GM04504 (cell line): ENCODE measurements at regions not wholly inside any gene's neighbourhood (a gene's known extent, or its start where the extent isn't known, plus 50 kb on each side); places are given as distances from the start of the nearest gene placed in this dataset.

Experiments
- DNase-seq: peaks from one replicate; pipeline ENCODE4 v3.0.0-alpha.2; 2012; ENCODE audit warnings: low read depth

DNA sequence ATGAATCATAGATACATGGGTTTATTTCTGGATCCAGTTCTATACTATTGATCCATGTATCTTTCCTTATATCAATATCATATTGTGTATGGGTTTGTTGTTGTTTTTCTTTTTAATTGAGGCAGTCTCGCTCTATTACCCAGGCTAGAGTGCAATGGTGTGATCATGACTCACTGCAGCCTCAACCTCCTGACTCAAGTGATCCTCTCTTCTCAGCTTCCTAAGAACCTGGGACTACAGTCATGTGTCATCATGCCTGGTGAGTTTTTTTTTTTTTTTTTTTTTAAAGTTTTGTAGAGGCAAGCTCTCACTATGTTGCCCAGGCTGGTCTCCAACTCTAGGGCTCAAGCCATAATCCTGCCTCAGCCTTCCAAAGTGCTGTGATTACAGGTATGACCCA is 1589.4 kb upstream of the TENM4 start:
- DNase-seq = no peak

DNA sequence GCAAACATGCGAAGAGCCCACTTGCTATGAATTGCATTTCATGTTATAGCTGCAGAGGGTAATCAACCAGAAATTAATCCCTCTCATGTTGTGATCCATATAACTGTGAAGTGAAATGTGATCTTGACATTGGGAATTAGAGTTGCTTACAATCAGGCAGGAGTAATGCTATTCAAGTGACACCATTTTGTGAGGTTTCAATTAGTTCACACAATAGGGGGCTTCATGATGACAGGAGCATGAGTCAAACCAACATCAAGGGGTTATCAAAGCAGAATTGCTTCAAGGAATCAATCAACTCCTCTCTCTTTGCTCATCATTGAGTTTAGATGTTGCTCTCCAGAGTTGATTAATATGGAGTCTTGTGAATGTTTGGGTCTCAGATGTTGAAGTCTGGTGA is 1585.2 kb upstream of the TENM4 start:
- DNase-seq = no peak

DNA sequence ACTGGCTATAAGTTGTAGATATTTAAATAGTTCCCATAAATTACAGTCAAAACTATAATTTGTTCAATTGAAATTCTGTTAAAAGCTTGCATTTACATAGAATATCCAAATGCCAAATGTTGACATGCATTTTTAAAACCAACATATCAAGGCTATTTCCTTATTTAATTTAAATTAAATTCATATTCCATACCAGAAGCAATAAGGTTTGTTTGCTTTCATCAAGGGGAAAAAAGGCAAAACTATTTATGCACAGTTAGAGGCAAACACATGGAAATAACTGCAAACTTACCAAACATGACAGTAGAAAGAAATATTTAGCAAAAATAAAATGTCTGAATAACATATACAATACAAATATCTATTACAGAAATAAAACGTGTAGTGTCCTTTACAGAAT is 1581.2 kb upstream of the TENM4 start:
- DNase-seq = no peak

DNA sequence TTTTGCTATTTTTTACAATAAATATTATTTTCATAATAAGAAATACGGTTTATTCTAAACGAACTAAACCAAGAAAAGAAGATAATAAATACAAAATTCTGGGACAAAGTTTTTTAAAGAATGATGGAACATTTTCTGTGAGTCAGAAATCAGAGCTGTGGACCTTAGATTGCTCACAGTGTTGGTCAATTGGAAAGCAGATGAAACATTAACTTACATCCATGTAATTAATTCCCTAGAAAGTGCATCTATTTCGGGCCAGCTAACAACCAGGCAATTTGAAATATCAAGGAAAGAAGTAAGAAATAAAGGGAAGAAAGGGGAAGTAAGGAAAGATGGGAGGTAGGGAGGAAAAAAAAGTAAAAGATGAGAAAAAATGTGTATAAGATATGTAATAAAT is 1569.8 kb upstream of the TENM4 start:
- no peak for DNase-seq

DNA sequence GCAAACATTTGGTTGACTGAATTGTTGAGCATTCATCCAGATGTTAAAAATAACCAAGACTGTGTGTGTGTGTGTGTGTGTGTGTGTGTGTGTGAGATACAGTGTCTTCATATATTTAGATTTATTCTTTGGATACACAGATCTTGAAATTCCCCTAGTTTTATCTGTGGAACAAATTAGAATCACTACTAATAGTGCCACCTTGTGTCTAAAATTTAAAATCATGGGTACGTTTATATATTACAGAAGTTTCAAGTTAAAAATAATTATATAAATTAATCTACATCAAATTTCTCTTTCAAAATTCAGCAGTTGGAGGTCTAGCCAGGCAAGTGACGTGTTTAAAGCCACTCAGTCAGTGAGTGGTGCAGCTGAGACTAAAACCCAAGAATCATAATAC is 1566.2 kb upstream of the TENM4 start:
- no peak for DNase-seq

DNA sequence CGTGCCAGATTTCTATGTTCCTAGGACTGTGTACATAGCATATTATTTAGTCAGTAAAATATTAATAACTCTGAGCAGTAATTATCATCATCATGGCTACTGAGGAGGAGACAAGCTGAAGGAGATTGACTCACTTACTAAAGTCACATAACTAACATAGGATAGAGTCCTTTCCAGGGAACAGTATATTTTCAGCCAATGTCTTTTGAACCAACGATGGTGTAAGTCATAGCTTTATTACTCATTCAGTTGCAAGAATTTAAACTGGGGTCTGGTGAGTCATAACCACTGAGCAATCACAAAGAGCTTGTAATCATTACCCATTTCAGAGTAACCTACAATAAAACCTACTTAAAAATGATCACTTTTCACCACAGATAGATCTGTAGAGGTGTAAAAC is 1564.8 kb upstream of the TENM4 start:
- peak; percentile 24 for DNase-seq

DNA sequence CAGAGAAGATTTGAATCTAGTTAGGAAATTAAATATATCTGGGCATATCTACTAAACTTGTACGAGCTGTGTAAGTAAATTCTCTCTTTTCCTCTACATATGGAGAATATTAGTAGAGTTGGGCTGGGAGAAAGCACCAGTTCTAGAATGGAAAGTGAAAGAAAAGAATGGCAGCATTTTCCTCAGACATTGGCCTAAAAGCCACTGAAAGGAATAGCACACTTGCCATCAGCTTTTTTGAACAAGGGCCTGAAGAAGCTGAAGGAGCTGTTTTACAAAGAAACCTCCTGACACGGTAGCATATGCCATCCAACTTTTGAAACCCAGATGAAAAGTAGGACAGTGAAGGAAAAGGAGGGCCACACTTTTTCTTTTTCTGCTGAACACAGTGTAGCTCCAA is 1563.7 kb upstream of the TENM4 start:
- no peak for DNase-seq

DNA sequence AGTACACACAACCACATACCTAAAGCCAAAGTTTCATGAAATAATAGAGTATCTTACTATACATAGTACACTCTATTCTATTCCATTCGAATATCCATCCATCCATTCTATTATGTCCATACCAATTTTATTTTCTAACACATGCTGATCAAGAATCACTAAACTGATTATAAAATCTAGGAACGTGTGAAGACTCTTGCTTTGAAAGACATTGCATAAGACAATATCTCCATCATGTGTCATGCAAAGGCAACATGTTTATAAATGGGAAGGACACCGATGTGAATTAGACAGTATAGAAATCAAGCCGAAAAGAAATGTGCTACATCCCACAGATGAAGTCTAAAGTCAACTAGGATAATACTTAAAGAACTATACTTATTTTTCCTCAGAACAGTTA is 1561.5 kb upstream of the TENM4 start:
- DNase-seq = no peak

DNA sequence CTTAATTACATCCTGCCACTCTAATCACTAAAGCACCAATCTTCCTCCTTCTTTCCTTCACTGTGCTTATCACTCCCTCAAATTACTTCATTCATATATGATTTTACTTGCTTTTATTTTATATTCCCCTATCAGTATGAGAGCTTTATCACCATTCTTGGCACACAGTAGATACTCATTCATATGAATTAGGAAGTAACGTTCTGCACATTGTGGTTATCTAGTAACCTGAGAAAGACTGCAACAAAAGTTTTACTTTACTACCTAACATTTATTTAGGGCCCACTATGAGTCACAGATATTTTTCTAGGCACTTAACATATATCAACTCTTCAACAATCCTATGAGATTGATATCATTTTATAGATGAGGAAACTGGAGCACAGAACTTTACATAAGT is 1559.9 kb upstream of the TENM4 start:
- no peak for DNase-seq

DNA sequence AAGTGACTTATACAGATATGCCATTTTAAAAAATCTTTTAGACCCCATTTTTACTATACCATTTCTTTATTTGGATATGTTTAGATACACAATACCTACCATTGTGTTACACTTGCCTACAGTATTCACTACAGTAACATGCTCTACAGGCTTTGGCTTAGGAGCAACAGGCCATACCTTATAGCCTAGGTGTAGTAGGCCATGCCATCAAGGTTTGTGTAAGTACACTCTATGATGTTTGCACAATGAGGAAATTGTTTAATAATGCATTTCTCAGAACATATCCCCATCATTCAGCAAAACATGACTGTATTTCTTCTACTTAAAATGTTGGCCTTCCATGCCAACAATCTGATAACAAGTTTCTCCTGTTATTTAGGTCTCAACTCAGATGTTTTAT is 1559.5 kb upstream of the TENM4 start:
- no peak for DNase-seq

DNA sequence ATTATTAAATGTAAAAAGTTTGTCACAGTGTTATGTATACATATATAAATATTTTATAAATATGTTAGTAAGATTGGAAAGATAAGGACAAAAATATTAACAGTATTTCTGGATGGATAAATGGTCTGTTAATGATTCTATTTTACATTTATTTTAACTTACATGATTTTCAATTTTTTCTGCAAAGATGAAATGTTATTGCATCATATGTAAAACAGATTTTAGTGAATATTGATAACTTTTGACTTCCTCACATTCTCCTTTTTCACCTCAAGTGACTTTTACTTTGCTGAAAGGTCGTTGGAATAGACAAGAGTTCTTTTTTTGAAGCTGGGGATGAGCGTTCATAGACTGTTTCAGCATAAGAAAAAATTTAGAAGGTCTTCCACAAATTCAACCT is 1554.7 kb upstream of the TENM4 start:
- no peak for DNase-seq

DNA sequence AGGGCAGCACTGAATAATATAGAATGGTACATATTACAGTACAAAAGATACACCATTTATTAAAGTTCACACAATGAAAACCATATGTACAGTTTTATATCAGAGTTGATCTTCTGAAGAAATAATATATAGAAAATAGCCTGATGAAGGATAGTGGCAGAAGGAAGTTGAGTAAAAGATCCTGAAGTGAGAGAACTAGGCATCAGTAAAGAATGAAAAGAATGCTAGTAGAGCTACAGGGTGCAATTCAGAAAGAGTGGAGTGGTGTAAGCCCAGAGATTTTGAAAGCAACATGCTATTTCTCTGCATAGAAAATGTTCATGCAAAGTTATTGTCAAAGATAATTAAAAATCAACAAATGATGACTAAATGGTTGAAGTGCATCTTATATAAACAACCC is 1552.7 kb upstream of the TENM4 start:
- DNase-seq = no peak

DNA sequence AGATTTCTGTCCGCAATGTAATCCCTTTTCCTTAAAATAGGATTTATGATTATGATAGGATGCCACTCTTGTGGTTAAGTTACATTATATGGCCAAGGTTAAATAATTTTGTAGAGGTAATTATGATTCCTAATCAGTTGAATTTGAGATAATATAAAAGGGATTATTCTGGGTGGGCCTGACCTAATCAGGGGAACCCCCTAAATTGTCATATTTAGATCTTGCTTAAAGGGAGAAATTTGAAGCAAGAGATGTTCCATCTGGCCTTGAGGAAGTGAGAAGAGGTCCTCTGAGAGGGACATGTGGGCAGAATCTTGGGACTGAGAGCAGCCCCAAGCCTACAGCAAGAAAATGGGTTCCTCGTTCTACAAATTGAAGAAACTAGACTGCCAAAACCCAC is 1550.1 kb upstream of the TENM4 start:
- no peak for DNase-seq

DNA sequence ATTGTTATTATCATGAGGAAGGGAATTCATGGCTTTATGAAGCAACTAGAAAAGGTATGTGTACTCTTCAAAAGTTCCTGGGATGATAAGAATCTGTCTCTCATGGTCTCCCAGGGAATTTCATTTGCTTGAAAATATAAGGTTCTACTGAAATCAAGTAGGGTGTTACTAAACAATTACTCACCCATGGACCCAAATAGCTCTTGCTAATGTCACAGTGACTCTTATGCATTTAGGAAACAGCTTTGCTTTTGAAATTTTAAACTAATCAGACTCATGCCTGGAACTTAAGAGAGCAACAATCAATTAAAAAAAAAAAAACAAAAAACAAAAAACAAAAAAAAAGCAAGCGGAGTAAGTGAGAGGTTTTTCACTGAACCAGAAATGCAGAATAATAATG is 1546.3 kb upstream of the TENM4 start:
- no peak for DNase-seq

DNA sequence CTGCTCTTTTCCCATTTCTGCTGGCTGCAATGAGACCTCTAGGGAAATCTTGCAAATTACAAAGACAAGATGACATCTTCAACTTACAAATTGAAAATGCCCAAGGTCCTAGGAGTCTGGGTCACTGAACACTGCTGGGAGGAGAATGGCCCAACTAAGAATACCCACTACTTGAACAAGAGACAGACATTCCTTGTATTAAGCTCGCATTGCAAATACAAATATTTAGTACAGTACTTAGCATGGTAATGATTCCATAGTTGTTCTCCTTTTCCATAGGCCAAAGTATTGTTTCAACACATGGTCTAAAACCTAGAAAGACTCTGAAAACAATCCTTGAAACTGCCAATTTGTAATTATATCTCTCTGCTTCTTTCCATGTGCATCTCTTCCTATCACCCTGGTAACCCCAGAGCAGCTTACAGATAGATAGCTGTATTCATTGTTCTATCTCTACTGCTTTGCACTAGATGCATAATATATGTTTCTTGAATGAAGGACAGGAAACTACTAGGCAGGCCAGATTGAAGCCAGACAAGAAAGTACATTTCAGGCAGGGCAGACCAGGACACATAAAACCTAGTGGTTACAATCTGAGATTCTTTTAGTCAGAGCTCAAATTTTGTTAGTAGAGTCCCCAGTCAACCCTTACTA is 1545.7 kb upstream of the TENM4 start:
- no peak for DNase-seq

DNA sequence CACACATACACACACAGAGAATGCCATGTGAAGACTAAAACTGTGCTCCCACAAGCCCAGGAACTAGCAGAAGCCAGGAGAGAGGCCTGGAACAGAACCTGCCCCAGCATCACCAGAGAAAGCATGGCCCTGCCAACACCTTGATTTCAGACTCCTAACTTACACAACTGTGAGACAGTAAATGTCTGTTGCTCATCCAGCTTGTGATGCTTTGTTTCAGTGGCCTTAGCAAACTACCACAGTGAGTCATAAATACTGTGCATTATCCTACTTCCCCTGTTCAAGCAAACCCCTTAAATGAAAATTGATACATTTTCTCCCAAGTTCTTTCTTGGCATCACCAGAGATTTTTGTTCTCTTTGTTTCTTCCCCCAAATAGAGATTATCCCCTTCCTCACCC is 1539.4 kb upstream of the TENM4 start:
- DNase-seq = no peak

DNA sequence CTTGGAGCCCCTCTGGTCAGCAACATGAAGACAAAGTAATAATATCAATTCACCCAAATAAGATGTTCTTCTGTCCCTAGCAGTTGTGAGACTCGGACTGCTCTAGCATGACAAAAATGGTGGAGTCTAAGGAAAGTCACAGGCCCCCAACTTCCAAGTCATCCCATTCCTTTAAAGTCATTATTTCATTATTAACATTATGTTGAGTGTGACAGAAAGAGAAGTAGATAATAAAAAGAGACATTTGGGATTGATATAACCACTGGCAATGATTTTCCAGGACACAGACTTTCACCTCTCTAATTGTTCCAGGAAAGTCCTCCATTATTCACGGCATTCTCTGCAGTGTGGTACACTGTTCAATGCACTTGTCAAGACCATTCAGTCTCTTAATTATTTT is 1533.0 kb upstream of the TENM4 start:
- no peak for DNase-seq

DNA sequence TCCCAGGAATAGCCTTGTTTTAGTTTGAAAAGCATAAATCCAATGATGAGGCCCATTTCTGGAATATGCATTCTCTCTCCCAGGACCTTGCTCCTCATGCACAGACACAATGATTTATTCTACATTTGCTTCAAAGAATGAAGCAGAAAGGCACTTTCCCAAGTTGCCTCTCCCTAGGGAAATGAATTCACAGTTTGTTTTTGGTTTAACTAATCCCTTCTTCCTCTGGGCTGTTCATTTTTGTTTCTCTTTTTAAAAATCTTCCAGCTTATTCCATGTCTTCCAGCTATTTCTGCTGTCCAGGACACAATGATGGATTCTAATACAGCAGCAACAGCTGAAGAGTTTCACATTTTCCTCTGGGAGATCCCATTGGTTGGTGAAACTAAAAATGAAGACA is 1529.2 kb upstream of the TENM4 start:
- no peak for DNase-seq

DNA sequence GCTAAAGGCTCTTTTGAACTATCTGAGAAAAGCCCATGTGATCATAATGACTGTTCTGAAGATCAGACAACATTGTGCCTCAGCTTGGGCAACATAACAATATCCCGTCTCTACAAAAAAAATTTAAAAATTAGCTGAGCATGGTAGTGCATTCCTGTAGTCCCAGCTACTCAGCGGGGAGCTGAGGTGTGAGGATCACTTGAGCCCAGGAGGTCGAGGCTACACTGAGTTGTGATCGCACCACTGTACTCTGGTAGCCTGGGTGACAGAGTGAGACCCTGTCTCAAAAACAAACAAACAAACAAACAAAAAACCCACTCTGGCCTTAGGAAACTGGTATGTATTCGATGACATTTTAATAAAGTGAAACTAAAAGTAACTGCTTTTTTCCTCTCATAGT is 1526.8 kb upstream of the TENM4 start:
- DNase-seq = no peak

DNA sequence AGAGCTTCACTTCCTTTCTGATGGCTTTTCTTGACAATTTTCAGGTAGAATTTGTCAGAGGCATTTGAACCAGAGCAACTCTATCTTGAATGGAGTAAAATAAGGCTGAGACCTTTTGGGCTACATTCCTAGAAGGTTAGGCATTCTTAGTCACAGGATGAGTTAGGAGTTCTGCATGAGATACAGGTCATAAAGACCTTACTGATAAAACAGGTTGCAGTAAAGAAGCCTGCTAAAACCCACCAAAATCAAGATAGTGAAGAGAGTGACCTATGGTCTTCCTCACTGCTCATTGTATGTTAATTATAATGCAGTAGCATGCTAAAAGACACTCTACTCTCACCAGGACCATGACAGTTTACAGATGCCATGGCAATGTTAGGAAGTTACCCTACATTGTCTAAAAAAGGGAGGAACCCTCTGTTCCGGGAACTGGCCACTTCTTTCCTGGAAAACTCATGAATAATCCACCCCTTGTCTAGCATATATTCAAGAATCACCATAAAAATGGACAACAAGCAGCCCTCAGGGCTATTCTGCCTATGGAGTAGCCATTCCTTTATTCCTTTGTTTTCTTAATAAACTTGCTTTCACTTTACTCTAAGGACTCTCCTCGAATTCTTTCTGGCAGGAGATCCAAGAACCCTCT is 1519.7 kb upstream of the TENM4 start:
- DNase-seq = no peak

DNA sequence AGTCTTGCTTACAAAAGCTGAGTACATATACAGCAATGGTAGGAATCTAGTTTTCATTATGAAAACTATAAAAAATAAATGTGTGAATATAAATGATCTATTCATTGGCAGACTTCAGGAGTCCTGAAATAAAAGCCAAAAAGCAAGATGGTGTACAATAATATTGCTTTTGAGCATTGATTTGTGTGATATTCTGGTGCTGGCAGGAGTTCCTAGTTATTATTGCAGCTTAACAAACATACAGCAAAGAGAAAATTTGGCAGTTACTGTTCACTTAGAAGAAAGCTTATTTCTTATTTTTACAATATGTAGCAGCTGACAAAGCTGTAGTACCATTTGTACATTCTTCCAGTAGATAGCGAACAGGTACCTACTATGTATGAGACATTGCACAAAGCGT is 1518.9 kb upstream of the TENM4 start:
- DNase-seq = no peak

DNA sequence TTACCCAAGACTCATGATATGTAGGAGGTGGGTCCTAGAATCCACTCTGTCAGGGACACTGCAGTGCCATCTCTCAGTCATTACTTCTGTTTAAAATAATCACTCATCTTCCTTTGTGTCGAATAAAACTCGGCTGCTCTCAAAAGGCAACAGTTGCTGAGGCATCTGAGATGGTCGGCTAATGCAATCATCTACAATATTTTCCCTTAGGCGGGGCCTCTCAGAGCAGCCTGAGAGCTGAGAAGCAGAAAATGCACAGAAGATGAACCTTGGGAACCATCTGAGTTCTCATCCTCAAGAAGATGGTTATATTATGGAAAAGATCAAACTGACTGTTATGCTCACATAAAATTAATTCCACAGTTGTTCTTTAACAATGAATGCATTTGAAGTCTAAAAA is 1518.2 kb upstream of the TENM4 start:
- DNase-seq = no peak

DNA sequence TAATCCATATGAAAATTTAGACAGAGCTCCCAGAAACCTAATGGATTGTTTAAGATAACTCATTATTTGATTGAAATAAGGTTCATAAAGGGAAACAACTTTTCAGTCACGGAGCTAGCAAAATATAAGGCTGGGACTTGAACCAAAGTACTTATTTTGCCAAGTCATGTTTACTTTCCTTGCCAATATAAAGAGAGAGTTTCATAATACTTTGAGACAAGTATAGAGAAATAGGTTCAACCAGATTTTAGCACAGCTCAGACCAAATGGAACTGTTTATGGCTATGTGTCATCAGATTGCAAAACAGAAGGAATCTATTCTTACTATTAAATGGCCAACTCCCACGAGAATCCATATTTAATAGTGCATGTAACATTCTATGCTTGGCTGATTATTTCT is 1517.5 kb upstream of the TENM4 start:
- DNase-seq = peak; percentile 40

DNA sequence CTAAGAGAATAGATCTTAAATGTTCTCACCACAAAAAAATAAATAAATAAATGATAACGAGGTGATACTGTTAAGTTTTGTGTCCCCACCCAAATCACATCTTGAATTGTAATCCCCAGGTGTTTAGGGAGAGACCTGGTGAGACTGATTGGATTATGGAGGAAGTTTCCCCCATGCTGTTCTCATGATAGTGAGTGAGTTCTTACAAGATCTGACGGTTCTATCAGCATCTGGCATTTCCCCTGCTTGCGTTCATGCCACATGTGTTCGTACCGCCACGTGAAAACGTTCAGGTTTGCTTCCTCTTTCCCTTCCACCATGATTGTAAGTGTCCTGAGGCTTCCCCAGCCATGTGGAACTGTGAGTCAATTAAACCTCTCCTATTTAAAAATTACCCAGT is 1514.8 kb upstream of the TENM4 start:
- DNase-seq = no peak
